Hematopoietic multipotent progenitor cell treated with erythropoietin and hydrocortisone succinate and interleukin-3 and kit ligand, for 6 days (in vitro differentiated cells): ENCODE measurements at regions not wholly inside any gene's neighbourhood (a gene's known extent, or its start where the extent isn't known, plus 50 kb on each side); places are given as distances from the start of the nearest gene placed in this dataset.

ENCODE experiments used
- DNase-seq: peaks from one replicate; pipeline ENCODE4 v3.0.0-alpha.2; 2015

DNA sequence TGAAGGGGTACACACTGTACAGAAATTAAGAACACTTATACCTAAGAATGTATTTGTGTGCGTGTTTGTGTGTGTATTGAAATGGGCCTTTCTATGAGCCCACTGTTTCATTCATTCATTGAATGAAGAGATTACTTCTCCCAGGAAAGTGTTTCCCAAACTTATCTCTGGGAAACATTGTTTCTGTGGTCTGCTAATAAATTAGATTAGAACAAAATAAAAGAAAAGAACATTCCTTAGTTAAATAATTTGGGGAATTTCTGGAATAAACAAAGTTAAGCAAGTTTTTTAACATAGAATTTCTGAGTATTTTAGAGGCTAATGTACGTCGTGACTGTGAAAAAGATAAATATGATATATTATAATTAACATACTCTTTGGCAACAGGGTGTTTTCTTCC lies 402.4 kb upstream of the CDH11 start:
- no peak for DNase-seq

DNA sequence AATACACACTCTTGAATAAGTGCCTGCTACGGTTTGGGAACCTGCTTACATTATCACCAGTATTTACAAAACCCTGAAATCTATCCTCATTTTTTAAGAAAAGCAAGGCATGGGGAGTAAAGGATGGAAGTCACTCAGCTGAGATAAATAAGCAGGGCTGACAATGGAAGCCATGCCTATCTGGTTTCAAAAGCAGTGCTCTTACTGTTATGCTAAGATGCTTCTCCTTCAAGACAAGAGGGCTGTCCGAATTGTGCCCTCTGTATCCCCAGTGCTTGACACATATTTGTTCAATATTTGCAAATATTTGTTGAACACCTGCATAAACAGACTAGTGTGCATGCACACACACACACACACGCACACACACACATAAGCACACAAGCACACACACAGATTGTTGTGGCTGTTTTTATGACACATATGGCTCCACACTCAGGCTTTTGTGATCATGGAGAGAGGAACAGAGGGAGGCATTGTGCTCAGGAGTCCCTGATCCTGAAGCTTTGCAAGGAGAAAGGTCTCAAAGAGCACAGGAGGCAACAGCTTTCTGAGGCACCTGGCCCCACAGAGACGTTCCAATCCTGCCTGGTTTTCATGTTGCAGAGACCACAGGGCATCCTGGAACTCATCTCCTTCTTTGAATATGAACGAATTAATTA lies 401.6 kb upstream of the CDH11 start:
- no peak for DNase-seq

DNA sequence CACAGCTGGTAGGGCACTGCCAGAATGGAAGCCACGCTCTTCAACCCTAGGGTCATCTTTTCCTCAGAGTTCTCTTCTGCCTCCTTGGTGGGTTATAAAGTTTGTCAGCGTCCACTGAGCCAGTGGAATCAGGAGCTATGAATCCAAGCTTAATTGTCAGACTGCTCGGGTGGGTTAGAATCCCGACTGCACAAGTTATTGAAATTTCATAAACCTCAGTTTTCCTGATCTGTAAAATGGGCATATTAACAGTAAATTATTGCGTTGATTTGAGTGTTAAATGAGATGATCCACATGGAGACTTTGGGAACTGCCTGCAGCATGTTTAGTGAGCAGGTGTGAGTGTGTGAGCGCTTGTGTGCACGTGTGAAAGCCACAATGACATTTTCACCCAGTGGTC lies 400.5 kb upstream of the CDH11 start:
- no peak for DNase-seq

DNA sequence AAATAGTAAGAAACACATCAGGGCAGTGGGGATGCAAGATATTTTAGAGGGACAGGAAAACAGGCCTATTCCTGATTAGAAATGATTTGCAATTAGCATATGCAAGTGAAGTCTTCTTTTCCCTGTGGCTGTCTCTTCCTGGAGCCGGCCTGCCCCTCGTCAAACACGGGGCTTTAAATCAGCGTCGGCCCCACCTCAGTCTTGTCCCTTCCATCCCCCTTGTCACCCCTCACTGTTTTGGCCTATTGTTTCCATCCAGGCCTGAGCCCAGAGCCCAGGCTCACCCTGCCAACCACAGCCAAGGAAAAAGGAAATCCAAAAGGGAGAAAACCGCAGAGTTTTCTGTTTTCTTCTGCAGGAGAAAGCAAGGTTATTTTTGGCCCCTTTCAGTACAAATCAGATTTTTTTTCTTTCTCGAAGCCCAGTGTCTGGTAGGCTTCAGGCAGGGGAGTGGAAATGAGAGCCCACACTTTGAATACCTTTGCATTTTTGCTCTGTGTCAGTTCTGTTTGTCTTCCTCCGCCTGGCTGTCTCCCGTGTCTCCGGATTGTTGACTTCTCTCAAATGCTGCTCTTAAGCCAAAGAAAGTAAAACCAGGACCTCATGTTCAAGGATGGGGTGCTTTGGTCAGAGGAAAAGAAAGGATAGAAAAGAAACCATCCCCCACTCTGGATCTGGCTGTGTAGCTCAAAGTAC lies 399.9 kb upstream of the CDH11 start:
- no peak for DNase-seq

DNA sequence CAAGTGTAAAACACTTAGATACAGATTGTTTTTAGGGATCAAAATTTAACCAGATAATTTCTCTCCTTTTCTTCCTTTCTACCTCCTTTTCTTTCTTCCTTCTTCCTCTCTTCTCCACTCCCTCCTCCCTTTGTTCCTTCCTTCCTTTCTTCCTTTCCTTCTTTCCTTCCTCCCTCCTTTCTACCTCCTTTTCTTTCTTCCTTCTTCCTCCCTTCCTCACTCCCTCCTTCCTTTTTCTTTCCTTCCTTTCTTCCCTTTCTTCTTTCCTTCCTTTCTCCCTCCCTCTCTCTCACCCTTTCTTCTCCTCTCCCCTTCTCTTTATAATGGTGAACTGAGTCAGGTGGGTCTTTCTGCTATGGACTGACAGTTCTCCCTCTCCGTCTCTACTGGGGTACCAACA lies 397.5 kb upstream of the CDH11 start:
- no peak for DNase-seq

DNA sequence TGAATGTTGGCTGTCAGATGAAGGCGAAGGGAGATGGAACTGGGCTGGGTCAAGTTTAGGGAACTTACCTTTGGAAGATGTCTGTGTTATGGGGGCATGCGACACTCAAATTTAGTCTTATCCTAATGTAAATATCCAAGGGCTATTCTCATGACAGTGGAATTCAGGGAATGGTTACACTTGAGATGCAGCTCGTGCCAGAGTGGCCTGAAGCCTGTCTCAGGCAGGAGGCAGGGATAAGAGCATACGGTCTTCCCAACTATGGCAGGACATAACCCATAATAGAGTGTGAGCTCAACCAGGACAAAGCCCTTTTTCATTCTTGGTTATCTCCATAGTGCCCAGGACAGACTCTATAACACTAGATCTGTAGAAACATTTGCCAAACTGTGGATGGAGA lies 393.3 kb upstream of the CDH11 start:
- DNase-seq, result no peak

DNA sequence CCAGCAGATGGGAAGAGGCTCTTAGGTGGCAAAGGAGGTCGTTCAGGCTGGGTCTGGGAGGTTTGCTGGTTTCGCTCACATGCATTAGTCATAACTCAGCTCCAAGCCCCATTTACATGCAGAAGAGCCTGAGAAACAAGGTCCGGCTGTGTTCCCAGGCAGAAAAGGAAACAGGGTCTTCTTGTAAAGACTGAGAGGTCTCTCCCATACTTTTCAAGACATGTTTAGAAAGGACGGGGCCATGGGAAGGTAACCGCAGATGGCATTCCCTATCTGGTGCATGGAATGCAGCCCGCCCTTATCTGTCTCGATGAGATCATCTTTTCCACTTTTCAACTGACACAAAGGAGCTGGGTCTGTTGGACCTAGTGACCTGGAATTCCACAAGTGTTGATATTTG lies 389.0 kb upstream of the CDH11 start:
- DNase-seq, result no peak

DNA sequence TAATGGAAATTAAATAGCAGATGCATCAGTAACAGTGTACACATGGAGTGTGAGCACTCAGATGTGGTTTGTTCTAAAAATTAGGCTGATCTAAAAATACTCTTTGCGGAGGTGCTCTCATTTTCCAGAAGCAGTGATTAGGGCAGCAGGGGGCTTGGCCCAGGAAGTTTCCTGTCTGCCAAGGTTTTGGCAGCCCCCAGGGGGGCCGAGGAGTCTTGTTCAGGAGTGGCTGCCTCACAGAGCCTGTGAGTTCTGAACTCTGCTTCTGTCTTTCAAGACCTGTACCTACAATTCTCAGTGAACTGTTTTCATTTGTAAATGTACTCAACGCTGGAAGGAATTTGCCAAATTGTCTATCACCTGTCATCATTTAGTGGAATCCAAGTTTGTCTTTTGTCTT lies 388.4 kb upstream of the CDH11 start:
- DNase-seq, result no peak

DNA sequence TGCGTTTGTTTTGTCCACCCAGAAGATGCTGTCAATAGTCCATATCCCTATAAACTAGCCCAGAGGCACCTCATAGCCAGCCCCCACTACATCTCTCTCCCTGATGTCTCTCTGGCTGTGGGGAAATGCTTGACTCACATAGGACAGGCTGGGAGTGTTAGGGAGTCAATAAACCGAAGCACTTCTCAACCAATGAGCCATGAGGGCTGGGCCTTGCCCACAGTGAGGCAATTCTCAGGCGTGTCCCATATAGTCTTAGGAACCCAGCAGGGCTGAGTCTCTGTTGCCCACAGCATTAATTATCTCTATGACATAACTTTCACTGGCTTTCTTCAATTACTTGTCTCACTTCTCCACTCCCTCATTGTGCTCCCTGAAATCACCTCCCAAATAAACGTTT lies 387.3 kb upstream of the CDH11 start:
- DNase-seq, result no peak

DNA sequence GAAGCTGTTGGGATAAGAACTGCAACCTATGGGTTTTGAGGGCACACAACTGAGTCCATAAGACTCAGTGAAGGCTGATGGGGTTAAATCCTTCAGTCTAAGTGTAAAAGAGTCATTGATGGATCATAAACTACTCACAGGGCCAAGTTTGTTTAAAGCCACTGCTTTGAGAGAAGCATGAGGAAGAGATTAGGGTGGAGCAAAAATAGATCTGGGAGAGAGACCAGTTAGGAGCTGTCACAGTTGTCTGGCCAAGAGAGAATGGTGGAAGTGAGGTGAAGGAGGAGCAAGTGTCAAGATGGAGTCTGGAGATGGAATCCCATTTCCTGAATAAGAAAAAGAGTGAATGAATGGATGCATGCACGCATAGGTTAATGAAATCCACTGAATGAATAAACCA lies 379.1 kb upstream of the CDH11 start:
- no peak for DNase-seq

DNA sequence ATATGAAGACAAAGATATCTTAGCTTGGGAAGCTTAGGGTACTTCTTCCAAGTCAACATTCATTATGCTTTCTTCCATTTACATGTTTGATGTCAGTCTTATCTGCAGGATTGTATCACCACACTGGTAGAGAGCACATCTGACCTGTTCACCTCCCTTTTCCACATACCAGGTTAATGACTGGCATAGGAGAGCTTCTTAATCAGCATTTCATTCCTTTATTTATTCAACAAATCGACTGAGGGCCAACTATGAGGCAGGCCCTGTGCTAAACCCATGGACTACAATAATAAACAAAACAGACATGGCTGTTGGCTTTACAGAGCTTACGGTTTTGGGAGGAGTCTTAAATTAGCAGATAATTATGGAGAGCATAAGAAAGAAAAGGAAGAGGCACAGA lies 378.1 kb upstream of the CDH11 start:
- no peak for DNase-seq

DNA sequence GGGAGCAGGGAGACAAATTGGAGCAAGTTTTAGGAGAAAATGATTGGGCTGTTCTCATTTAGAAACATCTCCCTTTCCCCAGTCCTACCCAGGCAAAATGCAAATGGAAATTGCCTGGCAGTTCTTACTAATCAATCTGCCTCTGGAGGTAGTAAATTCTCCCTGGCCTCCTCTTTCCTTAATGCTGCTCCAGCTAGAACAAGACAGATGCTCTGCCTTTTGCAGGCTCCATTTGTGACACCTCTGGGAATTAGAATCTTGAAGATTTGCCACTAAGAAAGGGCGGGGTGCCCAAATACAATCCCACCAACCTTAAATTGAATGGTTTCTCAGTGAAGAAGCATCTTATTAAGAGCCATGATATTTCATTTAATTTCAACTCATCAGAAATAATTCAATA lies 377.7 kb upstream of the CDH11 start:
- DNase-seq, result no peak

DNA sequence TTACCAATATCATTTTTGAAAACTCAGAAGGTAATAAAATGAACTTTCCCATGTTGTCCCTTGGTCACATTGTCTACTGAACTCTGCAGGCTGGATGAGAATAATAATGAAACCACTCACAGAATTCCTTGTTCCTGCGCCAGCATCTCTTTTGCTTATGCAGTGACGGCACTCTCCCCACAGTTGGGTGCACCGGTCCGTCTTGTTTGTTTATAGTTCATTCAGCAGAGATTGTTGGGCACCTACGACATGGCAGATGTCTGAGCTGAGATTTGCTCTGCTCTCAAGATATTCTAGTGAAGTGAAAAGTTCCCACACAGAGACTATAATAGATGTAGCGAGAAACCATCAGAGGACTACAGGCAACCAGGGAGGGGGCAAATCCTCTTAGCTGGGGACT lies 375.7 kb upstream of the CDH11 start:
- DNase-seq, result no peak

DNA sequence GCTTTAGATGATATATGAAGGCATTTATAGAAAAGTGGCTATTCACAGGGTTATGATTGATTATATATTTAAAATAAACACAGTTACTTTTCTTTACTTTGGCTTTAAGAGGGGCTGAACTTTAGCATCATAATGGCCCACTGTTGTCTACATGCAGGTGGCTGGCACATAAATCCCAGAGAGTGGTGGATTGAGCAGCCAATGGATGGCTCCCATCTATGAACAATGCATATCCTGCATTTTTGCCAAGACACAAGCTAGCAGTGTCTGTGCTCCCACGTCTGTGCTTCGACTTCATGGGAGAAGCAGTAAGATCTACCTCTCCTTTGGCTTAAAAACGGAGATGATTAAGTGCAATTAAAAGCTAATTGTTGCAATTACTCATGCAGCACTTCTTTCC lies 373.2 kb upstream of the CDH11 start:
- no peak for DNase-seq

DNA sequence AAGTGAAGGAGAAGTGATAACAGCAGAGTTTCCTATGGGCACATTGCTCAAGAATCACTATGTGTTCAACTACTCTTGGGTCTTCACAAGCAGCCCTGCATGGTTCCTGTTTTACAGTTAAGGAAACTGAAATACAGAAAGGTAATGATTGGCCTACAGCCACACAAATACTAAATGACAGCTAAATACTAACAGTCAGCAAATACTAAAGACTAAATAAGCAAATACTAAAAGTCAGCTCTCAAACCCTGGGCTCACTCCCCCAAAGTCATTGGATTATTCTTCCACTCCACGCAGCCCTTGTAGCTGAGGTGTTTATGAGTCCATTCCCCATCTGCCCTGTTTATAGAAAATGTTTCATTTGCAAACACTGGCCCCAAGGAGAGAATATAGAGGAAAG lies 372.7 kb upstream of the CDH11 start:
- DNase-seq, result no peak

DNA sequence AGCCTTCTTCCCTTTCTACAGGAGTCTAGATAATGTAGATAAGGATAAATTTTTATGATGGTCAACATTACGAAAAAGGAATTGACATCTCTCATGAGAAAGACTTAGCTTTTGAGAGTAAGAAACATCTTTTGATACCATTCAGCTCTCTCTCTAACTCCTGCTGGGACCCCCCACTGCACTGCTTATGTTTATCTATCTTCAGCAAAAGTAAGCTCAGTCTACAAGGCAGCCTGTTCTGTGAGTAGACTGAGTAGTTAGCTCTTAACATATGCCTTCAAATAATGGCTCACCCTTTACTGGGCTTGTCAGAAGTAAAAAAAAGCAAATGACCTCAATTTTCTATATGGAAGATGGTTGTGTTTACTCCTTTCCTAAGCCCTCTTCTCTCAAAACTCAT lies 372.2 kb upstream of the CDH11 start:
- DNase-seq, result no peak

DNA sequence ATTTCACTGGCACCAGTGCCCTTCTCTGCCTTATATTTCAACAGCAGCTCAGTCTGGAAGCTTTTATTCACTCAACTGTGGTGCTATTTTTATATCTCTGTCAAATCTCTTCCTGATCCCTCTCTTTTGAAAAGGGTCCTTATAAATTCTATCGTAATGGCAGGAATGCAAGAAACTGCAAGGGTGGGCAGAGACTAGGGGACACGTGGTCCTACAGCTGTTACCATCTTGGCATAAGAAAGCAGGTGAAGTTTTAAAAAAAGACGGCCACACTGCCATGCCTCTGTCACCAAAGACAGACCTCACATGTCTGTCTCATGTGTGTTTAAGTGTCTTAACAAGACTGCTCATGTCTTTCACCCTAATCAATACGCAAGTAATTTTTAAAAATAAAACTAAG lies 368.4 kb upstream of the CDH11 start:
- no peak for DNase-seq

DNA sequence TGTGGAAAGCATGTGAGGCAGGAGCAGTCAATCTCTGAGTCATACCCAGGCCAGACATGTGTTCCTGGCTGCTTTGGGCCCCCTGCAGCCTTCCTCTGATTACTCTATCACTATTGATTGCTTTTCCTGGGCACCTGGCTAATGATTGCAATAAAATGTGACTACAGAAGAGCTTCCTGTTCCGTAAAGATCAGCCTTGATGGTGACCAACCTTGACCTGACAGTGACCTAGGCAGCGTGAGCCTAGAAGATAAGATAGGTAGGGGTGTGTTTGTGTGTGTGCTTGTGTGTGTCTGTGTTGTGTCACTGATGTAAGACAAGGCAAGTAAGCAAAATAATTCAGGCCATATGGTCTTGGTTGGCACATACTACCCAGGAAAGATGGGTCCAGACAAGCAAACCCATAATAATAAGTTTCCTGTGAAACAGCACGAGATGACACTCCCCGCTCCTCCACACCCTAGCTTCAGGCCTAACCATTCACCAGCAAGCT lies 367.7 kb upstream of the CDH11 start:
- DNase-seq, result no peak

DNA sequence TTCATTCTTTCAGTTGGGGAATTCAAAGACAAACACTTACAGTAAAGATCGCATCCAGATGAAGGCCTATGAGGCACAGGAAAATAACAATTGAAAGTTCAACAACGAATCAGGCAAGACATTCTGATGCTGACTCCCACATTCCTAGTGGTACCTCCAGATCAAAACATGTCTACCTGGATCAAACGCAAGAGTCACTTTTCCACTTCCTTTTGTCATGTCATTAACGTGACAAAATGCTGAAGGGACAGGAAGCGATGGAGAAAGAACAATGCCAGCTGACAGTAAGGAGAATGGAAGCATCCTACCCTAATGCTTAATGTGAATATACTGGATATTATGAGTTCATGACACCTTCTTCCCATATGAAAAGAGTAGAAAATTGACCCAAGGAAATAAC lies 365.4 kb upstream of the CDH11 start:
- no peak for DNase-seq

DNA sequence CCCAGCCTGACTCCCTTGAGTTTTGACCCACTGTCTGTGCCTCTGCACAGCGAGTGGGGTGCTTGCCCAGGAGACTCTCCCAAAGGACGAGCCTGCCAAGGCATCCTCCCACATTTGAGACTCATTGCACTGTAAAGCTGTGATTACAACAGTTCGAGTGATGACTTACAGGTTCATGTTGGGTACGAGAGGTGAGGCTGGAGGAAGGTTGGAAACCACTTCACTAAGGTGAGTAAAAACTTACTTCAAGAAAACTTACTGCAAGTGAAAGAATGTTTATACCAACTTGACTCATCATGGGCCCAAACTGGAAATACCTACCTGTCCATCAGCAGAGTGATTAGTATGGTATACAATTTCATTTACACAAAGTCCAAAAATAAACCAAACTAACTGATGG lies 360.1 kb upstream of the CDH11 start:
- DNase-seq, result no peak

DNA sequence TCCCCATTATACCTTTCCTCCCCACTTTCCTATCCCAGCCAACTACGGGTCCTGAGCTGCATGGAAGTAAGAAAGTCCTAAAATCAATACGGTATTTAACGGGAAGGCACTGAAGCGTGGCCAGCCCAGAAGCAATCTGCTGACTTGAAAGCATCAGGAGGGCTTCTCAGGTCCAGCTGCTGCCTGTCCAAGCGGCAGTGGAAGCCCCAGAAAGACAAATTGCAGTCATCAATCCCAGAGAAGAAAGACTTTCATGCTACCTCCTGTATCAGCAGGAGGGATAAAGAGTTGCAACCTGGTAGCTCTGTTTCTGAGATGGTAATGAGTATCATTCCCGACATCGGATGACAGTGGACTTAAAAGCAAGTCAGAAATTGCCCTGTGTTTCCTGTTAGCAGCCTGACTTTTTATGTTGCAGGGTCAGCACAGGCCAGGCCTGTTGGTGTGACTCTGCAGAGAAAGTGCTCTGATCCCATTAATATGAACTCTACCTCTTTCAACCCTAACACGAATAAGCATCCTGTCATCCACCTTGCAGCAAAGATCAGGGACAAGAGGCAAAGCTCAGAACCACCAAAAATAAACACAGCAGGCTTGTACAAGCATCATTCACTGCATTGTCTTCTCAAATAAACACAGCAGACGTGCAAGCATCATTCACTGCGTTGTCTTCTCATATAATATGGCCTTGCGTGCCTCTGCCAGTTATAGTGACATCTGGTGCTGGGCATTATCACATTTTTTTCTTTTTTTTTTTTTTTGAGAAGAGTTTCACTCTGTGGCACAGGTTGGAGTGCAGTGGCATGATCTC lies 358.6 kb upstream of the CDH11 start:
- DNase-seq, result no peak

DNA sequence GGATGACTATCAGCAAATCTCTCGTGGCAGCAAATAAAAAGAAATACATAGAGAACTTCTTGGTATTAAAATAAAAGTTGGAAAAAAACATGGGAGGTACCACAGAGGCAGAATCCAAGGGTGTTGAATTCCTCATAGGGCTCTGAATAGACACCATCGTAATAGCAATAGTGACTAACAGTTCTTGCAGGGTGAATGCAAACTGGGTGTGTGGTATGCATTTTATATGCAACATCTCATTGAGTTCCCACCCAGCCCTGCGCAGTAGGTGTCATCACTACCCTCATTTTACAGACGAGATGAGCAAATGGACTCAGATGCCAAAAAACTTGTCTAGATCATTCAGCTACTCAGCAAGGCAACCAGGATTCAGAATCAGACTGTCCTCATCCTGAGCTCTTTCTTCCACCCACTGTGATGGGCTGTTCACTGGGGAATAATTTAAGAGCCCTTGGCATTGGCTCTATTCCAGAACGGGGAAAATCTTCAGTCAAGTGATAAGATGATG lies 354.6 kb upstream of the CDH11 start:
- no peak for DNase-seq

DNA sequence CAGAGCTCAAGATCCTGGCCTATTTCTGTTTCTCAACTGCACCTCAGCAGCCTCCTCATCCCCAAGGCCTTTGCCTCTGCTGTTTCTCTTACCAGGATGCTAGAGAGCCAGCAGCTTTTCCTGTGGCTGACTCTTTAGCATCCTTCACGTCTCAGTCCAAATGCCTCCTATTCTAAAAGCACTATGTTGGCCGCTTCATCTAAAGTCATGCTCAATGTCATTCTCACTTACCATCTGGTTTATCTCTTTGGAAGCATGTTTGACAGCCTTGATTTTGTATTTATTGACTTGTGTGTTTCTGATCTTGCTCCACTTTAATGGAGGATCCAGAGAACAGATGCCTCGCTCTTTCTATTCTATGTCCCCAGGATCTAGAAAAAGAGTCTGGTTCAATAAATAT lies 351.8 kb upstream of the CDH11 start:
- no peak for DNase-seq

DNA sequence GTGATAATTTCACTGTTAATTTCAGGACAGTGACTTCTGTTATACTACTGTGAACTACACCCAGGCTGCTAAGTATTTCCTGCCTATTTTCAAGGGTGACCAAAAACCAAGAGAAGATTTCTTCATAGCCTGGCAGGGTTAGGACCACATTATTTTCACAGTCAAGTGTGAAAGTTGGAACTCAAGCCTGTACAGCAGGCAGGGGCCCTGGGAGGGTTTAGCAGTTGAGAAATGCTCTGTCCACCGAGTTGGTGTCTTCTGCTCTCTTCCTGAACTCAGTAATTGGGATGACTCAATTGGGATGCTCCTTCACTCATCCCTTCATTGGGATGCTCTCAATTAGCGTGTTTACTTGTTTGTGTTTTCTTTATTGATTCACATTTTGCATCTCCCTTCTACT lies 347.3 kb upstream of the CDH11 start:
- DNase-seq, result no peak
